ENCODE measurements at regions not wholly inside any gene's neighbourhood (a gene's known extent, or its start where the extent isn't known, plus 50 kb on each side); places are given as distances from the start of the nearest gene placed in this dataset.

- TF ChIP-seq CTCF (IDR thresholded peaks at IDR 0.05): no peak
- H3K4me3 ChIP-seq: no peak overlapping the region
- DNase-seq: no peak
- no peak overlapping the region for H3K27ac ChIP-seq
- H3K36me3 ChIP-seq: no peaks in the 10 kb centered on the region
- no peaks in the 10 kb centered on the region for H3K9me3 ChIP-seq
- no peaks in the 10 kb centered on the region for H3K4me1 ChIP-seq
- no peaks in the 10 kb centered on the region for H3K27me3 ChIP-seq
- intact Hi-C loops (cut with DNase I; ENCODE audit: low total_unique reads): no loop called here
Observed at GRCh38 chr10:106302961-106303360, 861.5 kb downstream of the SORCS1 start.

- H3K9me3 ChIP-seq: no peaks in the 10 kb centered on the region
- H3K36me3 ChIP-seq: no peaks in the 10 kb centered on the region
- TF ChIP-seq CTCF (IDR thresholded peaks at IDR 0.05): no peak
- no peaks in the 10 kb centered on the region for H3K27me3 ChIP-seq
- H3K27ac ChIP-seq: no peak overlapping the region
- no peak for DNase-seq
- no peaks in the 10 kb centered on the region for H3K4me1 ChIP-seq
- no peak overlapping the region for H3K4me3 ChIP-seq
- intact Hi-C loops (cut with DNase I; ENCODE audit: low total_unique reads): no loop called here
Observed at GRCh38 chr10:106301146-106301545, 863.4 kb downstream of the SORCS1 start.

GRCh38 chr10:106296750-106297392 is 867.6 kb downstream of the SORCS1 start:
- Histone ChIP-seq H3K27me3 (no peaks in the 10 kb centered on the region), H3K36me3 (no peaks in the 10 kb centered on the region), H3K4me1 (no peaks in the 10 kb centered on the region), H3K27ac (no peak overlapping the region), H3K9me3 (no peaks in the 10 kb centered on the region), H3K4me3 (no peak overlapping the region)
- intact Hi-C loops (cut with DNase I; ENCODE audit: low total_unique reads): no loop called here
- DNase-seq: no peak
- no peak for TF ChIP-seq CTCF (IDR thresholded peaks at IDR 0.05)

- H3K9me3 ChIP-seq: no peaks in the 10 kb centered on the region
- no peaks in the 10 kb centered on the region for H3K36me3 ChIP-seq
- H3K4me3 ChIP-seq: no peak overlapping the region
- H3K4me1 ChIP-seq: no peaks in the 10 kb centered on the region
- H3K27ac ChIP-seq: no peak overlapping the region
- no peaks in the 10 kb centered on the region for H3K27me3 ChIP-seq
- DNase-seq: no peak
- TF ChIP-seq CTCF (IDR thresholded peaks at IDR 0.05): no peak
- intact Hi-C loops (cut with DNase I; ENCODE audit: low total_unique reads): no loop called here
Observed at GRCh38 chr10:106284802-106285587, 879.5 kb downstream of the SORCS1 start.

- Histone ChIP-seq H3K27me3 (no peaks in the 10 kb centered on the region), H3K4me1 (no peaks in the 10 kb centered on the region), H3K36me3 (no peaks in the 10 kb centered on the region), H3K4me3 (no peak overlapping the region), H3K9me3 (no peaks in the 10 kb centered on the region), H3K27ac (no peak overlapping the region)
- TF ChIP-seq CTCF (IDR thresholded peaks at IDR 0.05): no peak
- intact Hi-C loops (cut with DNase I; ENCODE audit: low total_unique reads): no loop called here
- no peak for DNase-seq
Observed at GRCh38 chr10:106280896-106281460, 883.5 kb downstream of the SORCS1 start.

Data from tibial artery (tissue), 4 donors.